ENCODE measurements at regions not wholly inside any gene's neighbourhood (a gene's known extent, or its start where the extent isn't known, plus 50 kb on each side); places are given as distances from the start of the nearest gene placed in this dataset.
"Not testable (repeated sequence)": the region's sequence is repeated elsewhere in the genome, so short reads cannot be mapped to it uniquely, and the experiment has no call there.

GRCh38 chr15:89007989-89008388 lies 80.3 kb upstream of the ABHD2 start:
- DNase-seq = no peak

GRCh38 chr15:89009080-89009479 lies 79.2 kb upstream of the ABHD2 start:
- no peaks in the 10 kb centered on the region for H3K27me3 ChIP-seq (ENCODE audit: control insufficient read depth, insufficient read depth, low read length)
- WGBS (ENCODE audit: insufficient coverage, low lambda C conversion rate) = 100% methylated on average over 4 of the region's 6 CpGs
- no peaks in the 10 kb centered on the region for H3K36me3 ChIP-seq (ENCODE audit: control insufficient read depth, insufficient read depth, low read length)
- H3K4me1 ChIP-seq (ENCODE audit: control insufficient read depth, insufficient read depth, low read length) = no peaks in the 10 kb centered on the region
- no peaks in the 10 kb centered on the region for H3K9me3 ChIP-seq (ENCODE audit: control insufficient read depth, low read depth, low read length)
- DNase-seq = no peak
- H3K4me3 ChIP-seq (ENCODE audit: low read length) = no peak overlapping the region
- H3K27ac ChIP-seq (ENCODE audit: low read length) = no peak overlapping the region

More at GRCh38 chr15:89007989-89008388, 80.3 kb upstream of the ABHD2 start:
- Histone ChIP-seq H3K9me3 (ENCODE audit: control insufficient read depth, low read depth, low read length) (no peaks in the 10 kb centered on the region), H3K4me1 (ENCODE audit: control insufficient read depth, insufficient read depth, low read length) (no peaks in the 10 kb centered on the region), H3K27me3 (ENCODE audit: control insufficient read depth, insufficient read depth, low read length) (no peaks in the 10 kb centered on the region), H3K36me3 (ENCODE audit: control insufficient read depth, insufficient read depth, low read length) (no peaks in the 10 kb centered on the region), H3K27ac (ENCODE audit: low read length) (no peak overlapping the region), H3K4me3 (ENCODE audit: low read length) (no peak overlapping the region)

- Histone ChIP-seq H3K27me3 (ENCODE audit: control insufficient read depth, insufficient read depth, low read length) (peaks cover 8% of the 10 kb centered on the region), H3K4me3 (ENCODE audit: low read length) (no peak overlapping the region), H3K4me1 (ENCODE audit: control insufficient read depth, insufficient read depth, low read length) (no peaks in the 10 kb centered on the region), H3K36me3 (ENCODE audit: control insufficient read depth, insufficient read depth, low read length) (no peaks in the 10 kb centered on the region), H3K27ac (ENCODE audit: low read length) (no peak overlapping the region), H3K9me3 (ENCODE audit: control insufficient read depth, low read depth, low read length) (no peaks in the 10 kb centered on the region)
- 100% methylated on average over 1 of the region's 5 CpGs for WGBS (ENCODE audit: insufficient coverage, low lambda C conversion rate)
- no peak for DNase-seq
Measured at GRCh38 chr15:89015412-89016097, 72.7 kb upstream of the ABHD2 start.

- Histone ChIP-seq H3K9me3 (ENCODE audit: control insufficient read depth, low read depth, low read length) (no peaks in the 10 kb centered on the region), H3K4me1 (ENCODE audit: control insufficient read depth, insufficient read depth, low read length) (no peaks in the 10 kb centered on the region), H3K36me3 (ENCODE audit: control insufficient read depth, insufficient read depth, low read length) (no peaks in the 10 kb centered on the region), H3K4me3 (ENCODE audit: low read length) (no peak overlapping the region), H3K27ac (ENCODE audit: low read length) (no peak overlapping the region), H3K27me3 (ENCODE audit: control insufficient read depth, insufficient read depth, low read length) (peaks cover 8% of the 10 kb centered on the region)
- 100% methylated on average over 1 of the region's 10 CpGs for WGBS (ENCODE audit: insufficient coverage, low lambda C conversion rate)
- DNase-seq = no peak
Measured at GRCh38 chr15:89016549-89017041, 71.7 kb upstream of the ABHD2 start.

DNA sequence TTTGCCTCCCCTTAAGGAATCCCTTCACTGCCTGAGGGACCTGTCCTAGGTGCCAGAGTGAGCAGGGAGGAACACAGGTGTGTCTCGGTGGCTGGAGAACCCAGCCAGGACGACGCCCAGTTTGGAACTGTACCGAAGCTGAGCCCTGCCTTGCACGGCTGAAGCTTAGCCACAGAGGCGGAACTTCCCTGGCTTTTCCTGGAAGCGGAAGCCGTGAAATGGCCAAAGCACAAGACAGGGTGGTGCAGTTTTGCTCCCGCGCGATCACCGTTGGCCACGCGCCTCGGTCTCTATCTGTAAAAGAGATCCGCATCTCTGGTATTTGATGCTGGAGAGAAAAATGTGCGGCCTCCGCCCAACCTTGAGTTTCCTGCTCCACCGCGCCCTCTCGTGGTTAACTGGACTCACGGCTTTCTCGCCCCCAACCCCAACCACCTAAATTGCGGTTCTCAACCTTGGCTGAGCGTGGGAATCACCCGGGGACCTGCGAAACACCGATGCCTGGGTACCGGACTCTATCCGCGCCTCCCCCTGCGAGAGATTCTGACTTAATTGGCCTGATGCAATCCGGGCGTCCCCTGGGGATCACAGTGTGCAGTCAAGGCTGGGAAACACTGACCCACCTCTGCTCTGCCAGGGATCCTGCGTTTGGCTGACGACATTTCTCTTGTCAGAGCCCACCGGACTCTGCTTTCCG lies 70.7 kb upstream of the ABHD2 start:
- Histone ChIP-seq H3K4me1 (ENCODE audit: control insufficient read depth, insufficient read depth, low read length) (no peaks in the 10 kb centered on the region), H3K27ac (ENCODE audit: low read length) (no peak overlapping the region), H3K9me3 (ENCODE audit: control insufficient read depth, low read depth, low read length) (no peaks in the 10 kb centered on the region), H3K4me3 (ENCODE audit: low read length) (no peak overlapping the region), H3K36me3 (ENCODE audit: control insufficient read depth, insufficient read depth, low read length) (no peaks in the 10 kb centered on the region), H3K27me3 (ENCODE audit: control insufficient read depth, insufficient read depth, low read length) (peaks cover 10% of the 10 kb centered on the region)
- no CpG with 5 or more reads among the region's 38 CpGs for WGBS (ENCODE audit: insufficient coverage, low lambda C conversion rate)
- peak; percentile 36 to 55 for DNase-seq

- no peak for DNase-seq
- Histone ChIP-seq H3K27ac (ENCODE audit: low read length) (no peak overlapping the region), H3K4me1 (ENCODE audit: control insufficient read depth, insufficient read depth, low read length) (no peaks in the 10 kb centered on the region), H3K36me3 (ENCODE audit: control insufficient read depth, insufficient read depth, low read length) (no peaks in the 10 kb centered on the region), H3K4me3 (ENCODE audit: low read length) (no peak overlapping the region), H3K27me3 (ENCODE audit: control insufficient read depth, insufficient read depth, low read length) (peaks cover 10% of the 10 kb centered on the region), H3K9me3 (ENCODE audit: control insufficient read depth, low read depth, low read length) (no peaks in the 10 kb centered on the region)
- WGBS (ENCODE audit: insufficient coverage, low lambda C conversion rate) = no CpG with 5 or more reads among the region's 7 CpGs
Measured at GRCh38 chr15:89018207-89018606, 70.0 kb upstream of the ABHD2 start.

DNA sequence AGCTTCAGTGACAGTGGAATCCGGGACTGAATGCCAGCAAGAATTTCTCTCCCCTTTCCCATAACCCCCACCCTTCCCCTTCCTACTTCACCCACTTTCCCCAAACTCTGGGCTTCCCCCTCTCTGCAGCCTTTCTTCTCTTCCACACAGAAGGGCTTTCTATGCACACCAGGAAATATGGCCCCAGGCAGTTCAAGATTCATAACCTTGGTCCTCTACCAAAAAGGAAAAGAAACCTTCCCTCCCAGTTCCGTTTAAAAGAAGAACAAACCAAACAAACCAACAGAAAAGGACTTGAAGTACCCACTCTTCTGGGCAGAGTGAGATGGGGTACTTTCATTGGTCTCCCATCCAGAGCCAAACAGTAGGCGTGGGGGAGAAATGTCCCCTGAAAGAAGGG lies 68.8 kb upstream of the ABHD2 start:
- H3K27me3 ChIP-seq (ENCODE audit: control insufficient read depth, insufficient read depth, low read length) = peaks cover 10% of the 10 kb centered on the region
- H3K9me3 ChIP-seq (ENCODE audit: control insufficient read depth, low read depth, low read length) = no peaks in the 10 kb centered on the region
- H3K4me1 ChIP-seq (ENCODE audit: control insufficient read depth, insufficient read depth, low read length) = no peaks in the 10 kb centered on the region
- no peak for DNase-seq
- no peaks in the 10 kb centered on the region for H3K36me3 ChIP-seq (ENCODE audit: control insufficient read depth, insufficient read depth, low read length)
- WGBS (ENCODE audit: insufficient coverage, low lambda C conversion rate) = 80% methylated on average over 1 of the region's 3 CpGs
- H3K27ac ChIP-seq (ENCODE audit: low read length) = no peak overlapping the region
- H3K4me3 ChIP-seq (ENCODE audit: low read length) = no peak overlapping the region

GRCh38 chr15:89021224-89021623 lies 67.0 kb upstream of the ABHD2 start:
- H3K4me3 ChIP-seq (ENCODE audit: low read length) = no peak overlapping the region
- no peaks in the 10 kb centered on the region for H3K36me3 ChIP-seq (ENCODE audit: control insufficient read depth, insufficient read depth, low read length)
- H3K9me3 ChIP-seq (ENCODE audit: control insufficient read depth, low read depth, low read length) = no peaks in the 10 kb centered on the region
- H3K27ac ChIP-seq (ENCODE audit: low read length) = no peak overlapping the region
- peaks cover 10% of the 10 kb centered on the region for H3K27me3 ChIP-seq (ENCODE audit: control insufficient read depth, insufficient read depth, low read length)
- no CpG with 5 or more reads among the region's 2 CpGs for WGBS (ENCODE audit: insufficient coverage, low lambda C conversion rate)
- H3K4me1 ChIP-seq (ENCODE audit: control insufficient read depth, insufficient read depth, low read length) = no peaks in the 10 kb centered on the region
- DNase-seq = no peak

GRCh38 chr15:89021886-89022285 lies 66.4 kb upstream of the ABHD2 start:
- H3K36me3 ChIP-seq (ENCODE audit: control insufficient read depth, insufficient read depth, low read length); H3K4me1 ChIP-seq (ENCODE audit: control insufficient read depth, insufficient read depth, low read length); DNase-seq; H3K27me3 ChIP-seq (ENCODE audit: control insufficient read depth, insufficient read depth, low read length); H3K9me3 ChIP-seq (ENCODE audit: control insufficient read depth, low read depth, low read length); H3K27ac ChIP-seq (ENCODE audit: low read length); H3K4me3 ChIP-seq (ENCODE audit: low read length): not testable (repeated sequence)
- WGBS (ENCODE audit: insufficient coverage, low lambda C conversion rate) = 85% methylated on average over 4 of the region's 8 CpGs

GRCh38 chr15:89023311-89023961 lies 64.8 kb upstream of the ABHD2 start:
- 100% methylated on average over 1 of the region's 8 CpGs for WGBS (ENCODE audit: insufficient coverage, low lambda C conversion rate)
- no peak for DNase-seq
- Histone ChIP-seq H3K4me3 (ENCODE audit: low read length) (no peak overlapping the region), H3K4me1 (ENCODE audit: control insufficient read depth, insufficient read depth, low read length) (no peaks in the 10 kb centered on the region), H3K36me3 (ENCODE audit: control insufficient read depth, insufficient read depth, low read length) (no peaks in the 10 kb centered on the region), H3K9me3 (ENCODE audit: control insufficient read depth, low read depth, low read length) (no peaks in the 10 kb centered on the region), H3K27me3 (ENCODE audit: control insufficient read depth, insufficient read depth, low read length) (peaks cover 2% of the 10 kb centered on the region), H3K27ac (ENCODE audit: low read length) (no peak overlapping the region)
